ENCODE measurements at regions not wholly inside any gene's neighbourhood (a gene's known extent, or its start where the extent isn't known, plus 50 kb on each side); places are given as distances from the start of the nearest gene placed in this dataset.

DNA sequence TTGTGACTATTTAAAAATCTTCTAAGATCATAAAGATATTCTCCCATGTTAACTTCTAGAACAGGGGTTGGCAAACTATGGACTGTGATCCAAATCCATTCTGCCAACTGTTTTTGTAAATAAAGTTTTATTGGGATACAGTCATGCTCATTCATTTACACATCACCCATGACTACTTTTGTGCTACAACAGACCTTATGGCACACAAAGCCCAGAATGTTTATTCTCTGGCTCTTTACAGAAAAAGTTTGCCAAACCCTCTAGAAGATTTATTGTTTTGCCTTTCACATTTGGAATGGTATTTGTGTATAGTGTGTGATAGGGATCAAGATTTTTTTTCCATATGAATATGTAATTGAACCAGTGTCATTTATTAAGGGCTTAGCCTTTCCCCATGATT lies 341.7 kb downstream of the CD83 start:
- no peaks in the 10 kb centered on the region for H4K20me1 ChIP-seq (ENCODE audit: insufficient read depth, low read length)
- no peak for TF ChIP-seq EZH2phosphoT487 (IDR thresholded peaks at IDR 0.05; ENCODE audit: borderline replicate concordance, low read depth, low read length)
- TF ChIP-seq, protein P1, sequence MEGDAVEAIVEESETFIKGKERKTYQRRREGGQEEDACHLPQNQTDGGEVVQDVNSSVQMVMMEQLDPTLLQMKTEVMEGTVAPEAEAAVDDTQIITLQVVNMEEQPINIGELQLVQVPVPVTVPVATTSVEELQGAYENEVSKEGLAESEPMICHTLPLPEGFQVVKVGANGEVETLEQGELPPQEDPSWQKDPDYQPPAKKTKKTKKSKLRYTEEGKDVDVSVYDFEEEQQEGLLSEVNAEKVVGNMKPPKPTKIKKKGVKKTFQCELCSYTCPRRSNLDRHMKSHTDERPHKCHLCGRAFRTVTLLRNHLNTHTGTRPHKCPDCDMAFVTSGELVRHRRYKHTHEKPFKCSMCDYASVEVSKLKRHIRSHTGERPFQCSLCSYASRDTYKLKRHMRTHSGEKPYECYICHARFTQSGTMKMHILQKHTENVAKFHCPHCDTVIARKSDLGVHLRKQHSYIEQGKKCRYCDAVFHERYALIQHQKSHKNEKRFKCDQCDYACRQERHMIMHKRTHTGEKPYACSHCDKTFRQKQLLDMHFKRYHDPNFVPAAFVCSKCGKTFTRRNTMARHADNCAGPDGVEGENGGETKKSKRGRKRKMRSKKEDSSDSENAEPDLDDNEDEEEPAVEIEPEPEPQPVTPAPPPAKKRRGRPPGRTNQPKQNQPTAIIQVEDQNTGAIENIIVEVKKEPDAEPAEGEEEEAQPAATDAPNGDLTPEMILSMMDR (conservative IDR thresholded peaks at IDR 0.05; ENCODE audit: low read length): no peak
- peaks cover 3% of the 10 kb centered on the region for H3K4me1 ChIP-seq (ENCODE audit: insufficient read depth, low read length, poor library complexity, severe bottlenecking)
- no peaks in the 10 kb centered on the region for H3K9me2 ChIP-seq (ENCODE audit: insufficient read depth, low read length)
- 0 out of 2 replicates have a peak, but pooled peaks cover 7% of the 10 kb centered on the region for H3K9me3 ChIP-seq (ENCODE audit: low read length)
- no peak overlapping the region for H3K4me2 ChIP-seq (ENCODE audit: low read length)
- POLR2A ChIA-PET: no interaction called here
- no TSS peak for BruUV-seq (replicated peaks)
- CTCF ChIA-PET (ENCODE audit: unreplicated experiment): no interaction called here
- DNase-seq (ENCODE audit: low spot score): no peak
- no peaks in the 10 kb centered on the region for H3K36me3 ChIP-seq (ENCODE audit: insufficient read depth, low read length)
- no peaks in the 10 kb centered on the region for H3K79me2 ChIP-seq (ENCODE audit: insufficient read depth, low read depth, low read length)
- H2AFZ ChIP-seq (ENCODE audit: low read length): no peak overlapping the region
- H3K27ac ChIP-seq (ENCODE audit: low read depth, low read length, poor library complexity, severe bottlenecking): no peak overlapping the region
- intact Hi-C loops (cut with micrococcal nuclease; ENCODE audit: unreplicated experiment): no loop called here
- no peak overlapping the region for H3K4me3 ChIP-seq (ENCODE audit: low read depth, low read length, poor library complexity, severe bottlenecking)

DNA sequence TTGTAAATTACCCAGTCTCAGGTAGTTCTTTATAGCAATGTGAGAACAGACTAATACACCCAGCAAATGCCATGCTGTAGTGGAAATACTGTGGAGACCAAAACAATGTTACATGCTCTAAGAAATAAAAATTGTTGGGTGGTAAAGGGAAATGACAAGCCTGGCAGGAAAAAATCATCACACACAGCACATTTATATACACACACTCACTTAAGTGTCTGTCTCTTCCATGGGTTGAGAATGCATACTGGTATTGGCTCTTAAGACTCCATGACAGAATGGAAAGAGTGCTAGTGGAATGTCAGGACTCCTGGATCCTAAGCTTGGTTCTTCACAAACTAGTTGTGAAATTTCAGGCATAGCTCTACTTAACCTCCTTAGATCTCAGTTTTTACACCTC lies 343.0 kb downstream of the CD83 start:
- Histone ChIP-seq H2AFZ (ENCODE audit: low read length) (no peak overlapping the region), H3K4me1 (ENCODE audit: insufficient read depth, low read length, poor library complexity, severe bottlenecking) (no peaks in the 10 kb centered on the region), H3K4me2 (ENCODE audit: low read length) (no peak overlapping the region), H3K36me3 (ENCODE audit: insufficient read depth, low read length) (no peaks in the 10 kb centered on the region), H3K4me3 (ENCODE audit: low read depth, low read length, poor library complexity, severe bottlenecking) (no peak overlapping the region), H3K9me2 (ENCODE audit: insufficient read depth, low read length) (no peaks in the 10 kb centered on the region), H3K79me2 (ENCODE audit: insufficient read depth, low read depth, low read length) (no peaks in the 10 kb centered on the region), H3K27ac (ENCODE audit: low read depth, low read length, poor library complexity, severe bottlenecking) (no peak overlapping the region), H4K20me1 (ENCODE audit: insufficient read depth, low read length) (no peaks in the 10 kb centered on the region), H3K9me3 (ENCODE audit: low read length) (0 out of 2 replicates have a peak, but pooled peaks cover 7% of the 10 kb centered on the region)
- no peak for TF ChIP-seq EZH2phosphoT487 (IDR thresholded peaks at IDR 0.05; ENCODE audit: borderline replicate concordance, low read depth, low read length)
- no TSS peak for BruUV-seq (replicated peaks)
- ChIA-PET CTCF (ENCODE audit: unreplicated experiment) (no interaction called here), POLR2A (no interaction called here)
- no peak for DNase-seq (ENCODE audit: low spot score)
- intact Hi-C loops (cut with micrococcal nuclease; ENCODE audit: unreplicated experiment): loop anchor here (10.0 kb wide), 1 partner anchor 246 kb away; no protein-coding TSS in a partner anchor

DNA sequence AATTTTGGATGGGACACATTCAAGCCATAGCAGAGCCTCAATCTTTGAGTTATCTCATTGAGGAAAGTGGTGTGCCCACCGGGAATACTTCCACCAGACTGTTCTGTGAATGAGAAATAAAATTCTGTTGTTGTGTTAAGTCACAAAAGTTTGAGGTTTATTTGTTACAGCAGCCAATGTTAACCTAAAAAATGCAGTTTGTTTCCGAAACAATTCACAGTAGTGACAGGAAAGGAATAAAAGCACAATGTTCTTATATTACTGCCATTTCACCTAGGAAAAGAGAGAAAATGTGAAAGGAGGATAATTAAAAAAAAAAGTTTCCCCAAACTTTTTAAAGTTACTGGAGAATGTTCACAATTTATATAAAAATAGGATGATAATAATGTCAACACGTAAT lies 344.6 kb downstream of the CD83 start:
- CTCF ChIA-PET (ENCODE audit: unreplicated experiment): no interaction called here
- H3K9me3 ChIP-seq (ENCODE audit: low read length): 0 out of 2 replicates have a peak, but pooled peaks cover 7% of the 10 kb centered on the region
- POLR2A ChIA-PET: no interaction called here

More for the DNA sequence above, 344.6 kb downstream of the CD83 start:
- H3K36me3 ChIP-seq (ENCODE audit: insufficient read depth, low read length): no peaks in the 10 kb centered on the region
- no peaks in the 10 kb centered on the region for H3K9me2 ChIP-seq (ENCODE audit: insufficient read depth, low read length)
- H3K4me1 ChIP-seq (ENCODE audit: insufficient read depth, low read length, poor library complexity, severe bottlenecking): no peaks in the 10 kb centered on the region
- no peak overlapping the region for H3K4me2 ChIP-seq (ENCODE audit: low read length)
- H4K20me1 ChIP-seq (ENCODE audit: insufficient read depth, low read length): no peaks in the 10 kb centered on the region
- no TSS peak for BruUV-seq (replicated peaks)
- intact Hi-C loops (cut with micrococcal nuclease; ENCODE audit: unreplicated experiment): loop anchor here (10.0 kb wide), 1 partner anchor 247 kb away; no protein-coding TSS in a partner anchor
- no peak overlapping the region for H3K27ac ChIP-seq (ENCODE audit: low read depth, low read length, poor library complexity, severe bottlenecking)
- no peaks in the 10 kb centered on the region for H3K79me2 ChIP-seq (ENCODE audit: insufficient read depth, low read depth, low read length)
- no peak overlapping the region for H3K4me3 ChIP-seq (ENCODE audit: low read depth, low read length, poor library complexity, severe bottlenecking)
- DNase-seq (ENCODE audit: low spot score): no peak
- H2AFZ ChIP-seq (ENCODE audit: low read length): no peak overlapping the region
- TF ChIP-seq, protein P1 (conservative IDR thresholded peaks at IDR 0.05; ENCODE audit: low read length): no peak
- TF ChIP-seq EZH2phosphoT487 (IDR thresholded peaks at IDR 0.05; ENCODE audit: borderline replicate concordance, low read depth, low read length): no peak
